PC-3 (cell line): ENCODE measurements at regions not wholly inside any gene's neighbourhood (a gene's known extent, or its start where the extent isn't known, plus 50 kb on each side); places are given as distances from the start of the nearest gene placed in this dataset.

ENCODE experiments used
- EZH2 ChIP-seq: fragments of 300-600 bp; sonication (generic); IDR thresholded peaks from one replicate; pipeline ENCODE4 v1.6.1; 2017; ENCODE audit warnings: antibody characterized with exemption, mild to moderate bottlenecking, low read length; ENCODE audit not compliant: unreplicated experiment
- TF ChIP-seq, protein P1 (sequence below): fragments of 300-600 bp; sonication (generic); conservative IDR thresholded peaks from 2 replicates; pipeline ENCODE4 v1.5.1; 2017; ENCODE audit warnings: antibody characterized with exemption, low read depth, mild to moderate bottlenecking, low read length

DNA sequence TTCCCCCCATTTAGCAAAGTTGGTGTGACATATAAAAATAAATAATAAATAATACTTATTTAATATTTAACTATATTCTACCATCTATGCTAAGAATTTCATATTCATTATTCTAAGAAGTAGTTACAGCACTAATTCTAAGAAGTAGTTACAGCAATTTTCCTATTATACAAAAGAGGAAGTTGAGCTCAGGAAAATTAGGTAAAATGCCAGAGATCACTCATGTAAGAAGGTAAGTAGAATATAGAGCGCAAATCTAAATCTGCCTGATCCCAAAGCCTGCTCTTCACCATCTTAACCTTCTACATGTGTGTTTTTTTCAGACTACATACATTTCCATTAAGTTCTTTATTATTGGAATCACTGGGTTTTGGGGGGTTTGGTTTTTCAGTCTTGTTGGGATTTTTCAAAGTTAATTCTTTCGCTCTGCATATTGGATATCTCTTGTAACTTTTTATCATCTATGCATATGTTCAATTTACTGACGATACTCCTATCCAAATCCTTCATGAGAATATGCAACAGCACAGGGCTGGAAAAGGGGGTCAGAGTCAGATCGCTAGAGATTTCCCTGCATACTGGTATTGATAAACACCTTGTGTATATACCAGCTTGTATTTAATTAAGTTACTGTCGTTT, 852.1 kb downstream of the MAT2B start:
- TF ChIP-seq, protein P1, sequence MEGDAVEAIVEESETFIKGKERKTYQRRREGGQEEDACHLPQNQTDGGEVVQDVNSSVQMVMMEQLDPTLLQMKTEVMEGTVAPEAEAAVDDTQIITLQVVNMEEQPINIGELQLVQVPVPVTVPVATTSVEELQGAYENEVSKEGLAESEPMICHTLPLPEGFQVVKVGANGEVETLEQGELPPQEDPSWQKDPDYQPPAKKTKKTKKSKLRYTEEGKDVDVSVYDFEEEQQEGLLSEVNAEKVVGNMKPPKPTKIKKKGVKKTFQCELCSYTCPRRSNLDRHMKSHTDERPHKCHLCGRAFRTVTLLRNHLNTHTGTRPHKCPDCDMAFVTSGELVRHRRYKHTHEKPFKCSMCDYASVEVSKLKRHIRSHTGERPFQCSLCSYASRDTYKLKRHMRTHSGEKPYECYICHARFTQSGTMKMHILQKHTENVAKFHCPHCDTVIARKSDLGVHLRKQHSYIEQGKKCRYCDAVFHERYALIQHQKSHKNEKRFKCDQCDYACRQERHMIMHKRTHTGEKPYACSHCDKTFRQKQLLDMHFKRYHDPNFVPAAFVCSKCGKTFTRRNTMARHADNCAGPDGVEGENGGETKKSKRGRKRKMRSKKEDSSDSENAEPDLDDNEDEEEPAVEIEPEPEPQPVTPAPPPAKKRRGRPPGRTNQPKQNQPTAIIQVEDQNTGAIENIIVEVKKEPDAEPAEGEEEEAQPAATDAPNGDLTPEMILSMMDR = no peak
- TF ChIP-seq EZH2 = no peak
